Upper lobe of right lung (tissue), 1 donor: ENCODE measurements at regions not wholly inside any gene's neighbourhood (a gene's known extent, or its start where the extent isn't known, plus 50 kb on each side); places are given as distances from the start of the nearest gene placed in this dataset.

ENCODE experiments used
- ATAC-seq: fragments of 200-7000 bp; cut with Tn5 transposase; one replicate; pipeline ENCODE4 v1.9.1; 2020; ENCODE audit warnings: mild to moderate bottlenecking, moderate library complexity
- DNase-seq: peaks from one replicate; pipeline ENCODE4 v3.0.0-alpha.2; 2020
- H3K27ac ChIP-seq: fragments of 200-600 bp; one replicate; pipeline ENCODE4 v1.8.0; 2022
- H3K27me3 ChIP-seq: fragments of 200-600 bp; one replicate; pipeline ENCODE4 v1.8.0; 2022; ENCODE audit warnings: mild to moderate bottlenecking
- H3K36me3 ChIP-seq: fragments of 200-600 bp; one replicate; pipeline ENCODE4 v1.8.0; 2022
- H3K4me1 ChIP-seq: fragments of 200-600 bp; one replicate; pipeline ENCODE4 v1.8.0; 2022
- H3K4me3 ChIP-seq: fragments of 200-600 bp; one replicate; pipeline ENCODE4 v1.8.0; 2022; ENCODE audit warnings: mild to moderate bottlenecking
- H3K9me3 ChIP-seq: fragments of 200-600 bp; one replicate; pipeline ENCODE4 v1.8.0; 2022
- intact Hi-C: fragments of 100-400 bp; cut with DNase I; formaldehyde crosslinking; loops from one replicate; pipeline ENCODE4 v1.11.0; 2022
- TF ChIP-seq, protein P1 (sequence below): fragments of 200-600 bp; IDR thresholded peaks from one replicate; pipeline ENCODE4 v1.8.0; 2022; ENCODE audit warnings: antibody characterized with exemption
- donor health status: DM: no; HTN: yes; CAD: no; lungs with severe emphysema.

DNA sequence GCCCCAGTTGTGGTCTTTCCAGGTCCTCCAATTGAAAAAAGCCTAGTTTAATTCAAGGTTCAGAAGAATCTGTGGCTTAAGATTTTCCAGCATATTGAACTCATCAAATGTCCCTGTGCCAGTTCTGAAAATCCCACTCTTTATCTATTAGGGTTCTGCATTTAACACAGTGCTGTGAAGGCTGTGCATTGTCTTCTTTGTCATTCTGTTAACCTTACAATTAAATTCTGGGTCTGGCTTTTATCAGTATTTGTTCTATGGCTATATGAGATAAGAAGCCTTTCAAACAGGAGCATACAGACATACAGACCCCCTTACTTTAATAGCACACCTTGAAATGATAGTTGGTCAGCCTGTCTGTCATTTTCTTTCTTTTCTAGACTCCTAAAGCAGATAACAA, 362.1 kb upstream of the DACH1 start:
- Histone ChIP-seq H3K4me1 (no peaks in the 10 kb centered on the region), H3K4me3 (no peak overlapping the region), H3K36me3 (no peaks in the 10 kb centered on the region), H3K27ac (no peak overlapping the region), H3K27me3 (no peaks in the 10 kb centered on the region), H3K9me3 (no peaks in the 10 kb centered on the region)
- DNase-seq (no peak), ATAC-seq (no peak)
- TF ChIP-seq, protein P1, sequence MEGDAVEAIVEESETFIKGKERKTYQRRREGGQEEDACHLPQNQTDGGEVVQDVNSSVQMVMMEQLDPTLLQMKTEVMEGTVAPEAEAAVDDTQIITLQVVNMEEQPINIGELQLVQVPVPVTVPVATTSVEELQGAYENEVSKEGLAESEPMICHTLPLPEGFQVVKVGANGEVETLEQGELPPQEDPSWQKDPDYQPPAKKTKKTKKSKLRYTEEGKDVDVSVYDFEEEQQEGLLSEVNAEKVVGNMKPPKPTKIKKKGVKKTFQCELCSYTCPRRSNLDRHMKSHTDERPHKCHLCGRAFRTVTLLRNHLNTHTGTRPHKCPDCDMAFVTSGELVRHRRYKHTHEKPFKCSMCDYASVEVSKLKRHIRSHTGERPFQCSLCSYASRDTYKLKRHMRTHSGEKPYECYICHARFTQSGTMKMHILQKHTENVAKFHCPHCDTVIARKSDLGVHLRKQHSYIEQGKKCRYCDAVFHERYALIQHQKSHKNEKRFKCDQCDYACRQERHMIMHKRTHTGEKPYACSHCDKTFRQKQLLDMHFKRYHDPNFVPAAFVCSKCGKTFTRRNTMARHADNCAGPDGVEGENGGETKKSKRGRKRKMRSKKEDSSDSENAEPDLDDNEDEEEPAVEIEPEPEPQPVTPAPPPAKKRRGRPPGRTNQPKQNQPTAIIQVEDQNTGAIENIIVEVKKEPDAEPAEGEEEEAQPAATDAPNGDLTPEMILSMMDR = no peak
- intact Hi-C loops = no loop called here

GRCh38 chr13:72221276-72221962, 354.4 kb upstream of the DACH1 start:
- Histone ChIP-seq H3K4me3 (no peak overlapping the region), H3K4me1 (no peaks in the 10 kb centered on the region), H3K9me3 (no peaks in the 10 kb centered on the region), H3K27me3 (no peaks in the 10 kb centered on the region), H3K36me3 (no peaks in the 10 kb centered on the region), H3K27ac (no peak overlapping the region)
- TF ChIP-seq, protein P1 = peak; percentile 43
- ATAC-seq (peak; percentile 64), DNase-seq (peak; percentile 64)
- intact Hi-C loops = no loop called here

DNA sequence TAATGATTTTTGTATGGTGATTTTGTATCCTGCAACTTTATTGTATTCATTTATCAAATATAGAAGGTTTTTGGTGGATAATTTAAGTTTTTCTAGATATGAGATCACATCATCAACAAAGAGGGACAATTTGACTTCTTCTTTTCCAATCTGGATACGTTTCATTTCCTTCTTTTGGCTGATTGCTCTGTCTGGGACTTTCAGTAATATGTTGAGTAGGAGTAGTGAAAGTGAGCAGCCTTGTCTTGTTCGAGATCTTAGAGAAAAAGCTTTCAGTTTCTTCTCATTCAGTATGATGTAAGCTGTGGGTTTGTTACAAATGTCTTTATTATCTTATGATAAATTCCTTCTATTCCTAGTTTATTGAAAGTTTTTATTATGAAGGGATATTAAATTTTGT, 352.0 kb upstream of the DACH1 start:
- no peaks in the 10 kb centered on the region for H3K9me3 ChIP-seq
- DNase-seq (no peak), ATAC-seq (peak; percentile 55)
- no peaks in the 10 kb centered on the region for H3K27me3 ChIP-seq
- no peak overlapping the region for H3K4me3 ChIP-seq
- H3K27ac ChIP-seq = no peak overlapping the region
- H3K36me3 ChIP-seq = no peaks in the 10 kb centered on the region
- H3K4me1 ChIP-seq = no peaks in the 10 kb centered on the region
- intact Hi-C loops = no loop called here
- TF ChIP-seq, protein P1 = no peak

DNA sequence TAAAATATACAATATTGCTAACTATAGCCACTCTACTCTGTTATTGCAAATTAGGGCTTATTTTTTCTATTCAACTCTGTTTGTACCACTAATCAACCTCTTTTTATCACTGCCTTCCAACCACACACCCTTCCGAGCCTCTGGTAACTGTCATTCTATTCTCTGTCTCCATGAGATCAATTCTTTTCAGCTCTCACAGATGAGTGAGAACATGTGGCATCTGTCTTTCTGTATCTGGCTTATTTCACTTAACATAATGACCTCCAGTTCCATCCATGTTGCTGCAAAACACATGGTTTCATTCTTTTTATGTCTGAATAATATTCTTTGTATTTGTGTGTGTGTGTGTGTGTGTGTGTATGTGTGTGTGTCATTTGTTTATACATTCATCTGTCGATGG, 350.1 kb upstream of the DACH1 start:
- Histone ChIP-seq H3K27ac (no peak overlapping the region), H3K4me3 (no peak overlapping the region), H3K27me3 (no peaks in the 10 kb centered on the region), H3K9me3 (no peaks in the 10 kb centered on the region), H3K36me3 (no peaks in the 10 kb centered on the region), H3K4me1 (no peaks in the 10 kb centered on the region)
- ATAC-seq (no peak), DNase-seq (no peak)
- TF ChIP-seq, protein P1 = no peak
- intact Hi-C loops = no loop called here

DNA sequence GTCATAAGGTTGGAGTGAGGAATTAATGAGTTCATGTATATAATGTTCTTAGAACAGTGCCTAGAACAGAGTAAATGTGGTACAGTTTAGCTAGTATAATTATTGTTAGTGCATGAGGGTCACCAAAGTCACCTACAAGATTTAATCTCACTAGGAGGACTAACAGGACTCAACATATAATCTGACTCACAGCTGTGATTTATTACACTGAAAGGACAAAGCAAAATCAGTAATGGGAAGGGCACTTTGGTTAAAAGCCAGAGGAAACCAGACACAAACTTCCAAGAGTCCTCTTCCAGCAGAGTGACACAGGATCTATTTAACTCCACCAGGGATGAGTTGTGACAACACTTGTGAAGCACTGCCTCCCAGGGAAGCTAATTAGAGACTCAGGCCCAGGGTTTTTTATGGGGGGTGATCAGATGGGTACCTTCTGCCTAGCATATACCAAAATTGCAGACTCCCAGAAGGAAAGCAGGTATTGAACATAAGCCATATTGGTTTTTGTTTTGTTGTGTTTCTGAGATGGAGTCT, 341.2 kb upstream of the DACH1 start:
- H3K36me3 ChIP-seq = no peaks in the 10 kb centered on the region
- TF ChIP-seq, protein P1 = no peak
- no peak for DNase-seq

More for the DNA sequence above, 341.2 kb upstream of the DACH1 start:
- Histone ChIP-seq H3K4me3 (no peak overlapping the region), H3K4me1 (no peaks in the 10 kb centered on the region), H3K27me3 (no peaks in the 10 kb centered on the region), H3K27ac (no peak overlapping the region), H3K9me3 (no peaks in the 10 kb centered on the region)
- no peak for ATAC-seq
- intact Hi-C loops = no loop called here
